GM23338 (cell line): ENCODE measurements at regions not wholly inside any gene's neighbourhood (a gene's known extent, or its start where the extent isn't known, plus 50 kb on each side); places are given as distances from the start of the nearest gene placed in this dataset.

Source experiments
- CREB1 ChIP-seq: fragments of 250-450 bp; sonication (Bioruptor Pico); IDR thresholded peaks from 2 replicates; pipeline ENCODE4 v1.5.0; 2020; ENCODE audit warnings: low read depth, mild to moderate bottlenecking, moderate library complexity
- EZH2 ChIP-seq: fragments of 200-600 bp; sonication (generic); IDR thresholded peaks from one replicate; pipeline ENCODE4 v1.8.0; 2017; ENCODE audit warnings: antibody characterized with exemption, mild to moderate bottlenecking, low read depth; ENCODE audit not compliant: unreplicated experiment
- EZH2phosphoT487 ChIP-seq: fragments of 200-600 bp; sonication (generic); IDR thresholded peaks from one replicate; pipeline ENCODE4 v1.8.1; 2018; ENCODE audit warnings: antibody characterized with exemption; ENCODE audit not compliant: unreplicated experiment
- JUNB ChIP-seq: IDR thresholded peaks from one replicate; pipeline ENCODE4 v1.6.1; 2016; ENCODE audit warnings: antibody characterized with exemption; ENCODE audit not compliant: unreplicated experiment
- POLR2AphosphoS5 ChIP-seq: IDR thresholded peaks from 2 replicates; pipeline ENCODE4 v1.6.1; 2016; ENCODE audit warnings: antibody characterized with exemption, low read depth
- STAT1 ChIP-seq: IDR thresholded peaks from one replicate; pipeline ENCODE4 v1.6.1; 2016; ENCODE audit warnings: antibody characterized with exemption; ENCODE audit not compliant: unreplicated experiment
- ZNF114 ChIP-seq: fragments of 250-450 bp; sonication (Bioruptor Pico); IDR thresholded peaks from 2 replicates; pipeline ENCODE4 v1.5.0; 2020; ENCODE audit warnings: mild to moderate bottlenecking, moderate library complexity
- TF ChIP-seq, protein P1 (sequence below), 2 experiments: fragments of 200-600 bp in 1 of 2; sonication (generic) in 1 of 2; conservative IDR thresholded peaks; 2 replicates each; pipeline versions ENCODE4 v1.5.1 to v1.6.1; 2016 to 2017; ENCODE audit warnings: antibody characterized with exemption in 2 of 2, low read depth in 2 of 2, mild to moderate bottlenecking in 2 of 2, moderate library complexity in 1 of 2
- TF ChIP-seq, protein P2 (sequence below): IDR thresholded peaks from one replicate; pipeline ENCODE4 v1.6.1; 2018; ENCODE audit warnings: antibody characterized with exemption; ENCODE audit not compliant: unreplicated experiment
- TF ChIP-seq, protein P3 (sequence below): IDR thresholded peaks from 2 replicates; pipeline ENCODE4 v1.6.1; 2016; ENCODE audit warnings: antibody characterized with exemption

DNA sequence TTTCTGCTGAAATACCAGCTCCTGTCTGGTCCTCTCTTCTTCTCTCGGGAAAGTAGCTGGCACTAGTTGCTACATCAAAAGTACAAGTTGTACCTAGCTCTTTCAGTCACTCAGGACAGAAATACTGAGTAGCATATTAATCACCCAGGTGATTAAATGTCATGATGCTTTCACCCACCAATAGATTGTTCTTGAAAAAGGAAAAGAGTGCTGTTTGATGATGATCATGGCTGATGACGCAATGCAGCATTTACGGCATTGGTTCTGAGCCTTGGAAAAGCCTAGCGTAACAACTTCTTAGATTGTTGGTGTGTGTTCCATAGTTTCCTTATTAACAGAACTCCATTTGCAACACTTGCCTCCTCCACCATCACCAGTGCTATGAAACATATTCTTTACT lies 190.7 kb downstream of the CDH7 start:
- TF ChIP-seq, protein P1, sequence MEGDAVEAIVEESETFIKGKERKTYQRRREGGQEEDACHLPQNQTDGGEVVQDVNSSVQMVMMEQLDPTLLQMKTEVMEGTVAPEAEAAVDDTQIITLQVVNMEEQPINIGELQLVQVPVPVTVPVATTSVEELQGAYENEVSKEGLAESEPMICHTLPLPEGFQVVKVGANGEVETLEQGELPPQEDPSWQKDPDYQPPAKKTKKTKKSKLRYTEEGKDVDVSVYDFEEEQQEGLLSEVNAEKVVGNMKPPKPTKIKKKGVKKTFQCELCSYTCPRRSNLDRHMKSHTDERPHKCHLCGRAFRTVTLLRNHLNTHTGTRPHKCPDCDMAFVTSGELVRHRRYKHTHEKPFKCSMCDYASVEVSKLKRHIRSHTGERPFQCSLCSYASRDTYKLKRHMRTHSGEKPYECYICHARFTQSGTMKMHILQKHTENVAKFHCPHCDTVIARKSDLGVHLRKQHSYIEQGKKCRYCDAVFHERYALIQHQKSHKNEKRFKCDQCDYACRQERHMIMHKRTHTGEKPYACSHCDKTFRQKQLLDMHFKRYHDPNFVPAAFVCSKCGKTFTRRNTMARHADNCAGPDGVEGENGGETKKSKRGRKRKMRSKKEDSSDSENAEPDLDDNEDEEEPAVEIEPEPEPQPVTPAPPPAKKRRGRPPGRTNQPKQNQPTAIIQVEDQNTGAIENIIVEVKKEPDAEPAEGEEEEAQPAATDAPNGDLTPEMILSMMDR (conservative IDR thresholded peaks at IDR 0.05; ENCODE audit: low read depth in 2 of 2), result no peak
- TF ChIP-seq, protein P2, sequence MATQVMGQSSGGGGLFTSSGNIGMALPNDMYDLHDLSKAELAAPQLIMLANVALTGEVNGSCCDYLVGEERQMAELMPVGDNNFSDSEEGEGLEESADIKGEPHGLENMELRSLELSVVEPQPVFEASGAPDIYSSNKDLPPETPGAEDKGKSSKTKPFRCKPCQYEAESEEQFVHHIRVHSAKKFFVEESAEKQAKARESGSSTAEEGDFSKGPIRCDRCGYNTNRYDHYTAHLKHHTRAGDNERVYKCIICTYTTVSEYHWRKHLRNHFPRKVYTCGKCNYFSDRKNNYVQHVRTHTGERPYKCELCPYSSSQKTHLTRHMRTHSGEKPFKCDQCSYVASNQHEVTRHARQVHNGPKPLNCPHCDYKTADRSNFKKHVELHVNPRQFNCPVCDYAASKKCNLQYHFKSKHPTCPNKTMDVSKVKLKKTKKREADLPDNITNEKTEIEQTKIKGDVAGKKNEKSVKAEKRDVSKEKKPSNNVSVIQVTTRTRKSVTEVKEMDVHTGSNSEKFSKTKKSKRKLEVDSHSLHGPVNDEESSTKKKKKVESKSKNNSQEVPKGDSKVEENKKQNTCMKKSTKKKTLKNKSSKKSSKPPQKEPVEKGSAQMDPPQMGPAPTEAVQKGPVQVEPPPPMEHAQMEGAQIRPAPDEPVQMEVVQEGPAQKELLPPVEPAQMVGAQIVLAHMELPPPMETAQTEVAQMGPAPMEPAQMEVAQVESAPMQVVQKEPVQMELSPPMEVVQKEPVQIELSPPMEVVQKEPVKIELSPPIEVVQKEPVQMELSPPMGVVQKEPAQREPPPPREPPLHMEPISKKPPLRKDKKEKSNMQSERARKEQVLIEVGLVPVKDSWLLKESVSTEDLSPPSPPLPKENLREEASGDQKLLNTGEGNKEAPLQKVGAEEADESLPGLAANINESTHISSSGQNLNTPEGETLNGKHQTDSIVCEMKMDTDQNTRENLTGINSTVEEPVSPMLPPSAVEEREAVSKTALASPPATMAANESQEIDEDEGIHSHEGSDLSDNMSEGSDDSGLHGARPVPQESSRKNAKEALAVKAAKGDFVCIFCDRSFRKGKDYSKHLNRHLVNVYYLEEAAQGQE, result no peak
- TF ChIP-seq JUNB (no peak), EZH2 (no peak), EZH2phosphoT487 (no peak), POLR2AphosphoS5 (no peak), CREB1 (CRISPR knock-in tag) (no peak), ZNF114 (CRISPR knock-in tag) (no peak), STAT1 (no peak)
- TF ChIP-seq, protein P3, sequence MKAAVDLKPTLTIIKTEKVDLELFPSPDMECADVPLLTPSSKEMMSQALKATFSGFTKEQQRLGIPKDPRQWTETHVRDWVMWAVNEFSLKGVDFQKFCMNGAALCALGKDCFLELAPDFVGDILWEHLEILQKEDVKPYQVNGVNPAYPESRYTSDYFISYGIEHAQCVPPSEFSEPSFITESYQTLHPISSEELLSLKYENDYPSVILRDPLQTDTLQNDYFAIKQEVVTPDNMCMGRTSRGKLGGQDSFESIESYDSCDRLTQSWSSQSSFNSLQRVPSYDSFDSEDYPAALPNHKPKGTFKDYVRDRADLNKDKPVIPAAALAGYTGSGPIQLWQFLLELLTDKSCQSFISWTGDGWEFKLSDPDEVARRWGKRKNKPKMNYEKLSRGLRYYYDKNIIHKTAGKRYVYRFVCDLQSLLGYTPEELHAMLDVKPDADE, result no peak
